Peyer's patch (tissue), 4 donors: ENCODE measurements at regions not wholly inside any gene's neighbourhood (a gene's known extent, or its start where the extent isn't known, plus 50 kb on each side); places are given as distances from the start of the nearest gene placed in this dataset.

Experiments
- CTCF ChIP-seq, 6 experiments: fragments of 450-650 bp in 4 of 6; fragments of 200-600 bp in 2 of 6; sonication (generic) in 1 of 6; IDR thresholded peaks; one replicate each; pipeline ENCODE4 v1.5.1; 2017 to 2019; ENCODE audit warnings: antibody characterized with exemption in 6 of 6, mild to moderate bottlenecking in 3 of 6, moderate library complexity in 1 of 6
- POLR2A ChIP-seq, 2 donors: fragments of 450-650 bp; IDR thresholded peaks; one replicate each; pipeline ENCODE4 v1.5.1; 2017; ENCODE audit warnings: antibody characterized with exemption in 2 of 2, mild to moderate bottlenecking in 2 of 2, moderate library complexity in 2 of 2

DNA sequence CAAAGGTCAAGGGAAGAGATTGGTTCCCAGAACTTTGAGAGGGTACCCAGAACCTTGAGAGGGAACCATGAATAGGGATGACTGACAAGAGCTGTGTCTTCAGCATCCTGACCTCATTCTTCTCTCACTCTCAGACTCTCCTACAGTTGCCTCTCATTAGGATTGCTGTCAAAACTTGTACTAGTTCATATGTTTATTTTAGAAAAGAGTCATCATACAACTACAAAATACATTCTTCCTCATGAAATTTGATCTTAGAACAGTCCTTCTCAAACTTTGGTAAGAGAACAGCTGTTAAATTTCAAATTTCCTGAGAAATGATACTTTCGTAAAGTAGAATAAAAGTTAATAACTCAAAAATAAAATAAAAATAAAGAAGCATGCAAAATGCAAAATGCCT lies 161.4 kb upstream of the ZRANB2 start:
- TF ChIP-seq POLR2A (IDR thresholded peaks at IDR 0.05) (no peak), CTCF (IDR thresholded peaks at IDR 0.05) (no peak)
